ENCODE measurements at regions not wholly inside any gene's neighbourhood (a gene's known extent, or its start where the extent isn't known, plus 50 kb on each side); places are given as distances from the start of the nearest gene placed in this dataset.

GRCh38 chr6:8529250-8529649 is 93.9 kb upstream of the SLC35B3 start:
- DNase-seq, result no peak

- no peak for DNase-seq
Observed at GRCh38 chr6:8527818-8528217, 92.5 kb upstream of the SLC35B3 start.

GRCh38 chr6:8526624-8527023 is 91.3 kb upstream of the SLC35B3 start:
- no peak for DNase-seq

GRCh38 chr6:8525370-8525769 is 90.0 kb upstream of the SLC35B3 start:
- DNase-seq, result no peak

GRCh38 chr6:8513174-8513573 is 77.8 kb upstream of the SLC35B3 start:
- DNase-seq, result no peak

GRCh38 chr6:8507286-8507685 is 71.9 kb upstream of the SLC35B3 start:
- DNase-seq, result no peak

GRCh38 chr6:8506126-8506525 is 70.8 kb upstream of the SLC35B3 start:
- DNase-seq, result no peak

GRCh38 chr6:8499540-8499939 is 64.2 kb upstream of the SLC35B3 start:
- DNase-seq, result no peak

- DNase-seq, result no peak
Observed at GRCh38 chr6:8494730-8495129, 59.4 kb upstream of the SLC35B3 start.

GRCh38 chr6:8492536-8493133 is 57.3 kb upstream of the SLC35B3 start:
- DNase-seq, result no peak
